GM12872 (cell line): ENCODE measurements at regions not wholly inside any gene's neighbourhood (a gene's known extent, or its start where the extent isn't known, plus 50 kb on each side); places are given as distances from the start of the nearest gene placed in this dataset.
A peak's percentile ranks its signal among the peaks of the same experiment; 100 is the strongest.

ENCODE experiments used
- CTCF ChIP-seq: IDR thresholded peaks from 3 replicates; pipeline ENCODE4 v1.5.1; 2011; ENCODE audit warnings: low read depth, mild to moderate bottlenecking, low read length, moderate library complexity; ENCODE audit not compliant: insufficient read depth

- TF ChIP-seq CTCF: peak; percentile 13; the same call in 1 of the 3 replicates
Observed at GRCh38 chr16:24671455-24671954, 57.9 kb upstream of the TNRC6A start.

DNA sequence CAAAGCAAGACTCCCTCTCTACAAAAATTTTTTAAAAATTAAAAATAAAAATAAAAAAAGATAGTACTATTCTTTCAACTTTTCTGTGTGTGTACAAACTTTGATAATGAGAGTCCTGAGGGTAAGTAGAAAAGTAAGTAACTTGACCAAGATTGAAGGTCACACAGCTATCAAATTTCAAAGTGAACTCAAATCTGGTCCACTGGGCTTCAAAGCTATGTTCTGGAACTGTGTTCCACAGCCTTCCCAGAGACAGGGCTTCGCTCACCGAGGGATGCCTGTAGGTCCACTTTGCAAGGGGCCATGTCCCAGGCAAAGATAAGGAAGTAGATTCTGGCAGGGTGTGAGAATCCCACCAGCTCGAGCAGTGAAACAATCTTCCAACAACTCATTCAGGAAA, 56.3 kb upstream of the TNRC6A start:
- no peak for TF ChIP-seq CTCF

DNA sequence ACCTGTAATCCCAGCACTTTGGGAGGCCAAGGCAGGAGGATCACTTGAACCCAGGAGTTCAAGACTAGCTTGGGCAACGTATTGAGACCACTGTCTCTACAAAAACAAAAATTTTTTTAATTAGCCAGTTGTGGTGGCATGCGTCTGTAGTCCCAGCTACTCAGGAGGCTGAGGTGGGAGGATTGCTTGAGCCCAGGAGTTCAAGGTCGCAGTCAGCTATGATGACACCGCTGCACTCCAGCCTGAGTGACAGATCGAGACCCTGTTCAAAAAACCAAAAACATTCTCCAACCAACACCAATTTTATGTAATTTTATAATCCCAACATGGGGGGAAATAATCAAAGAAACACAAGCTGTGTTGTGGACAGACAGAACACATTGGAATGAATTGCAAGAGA, 54.6 kb upstream of the TNRC6A start:
- no peak for TF ChIP-seq CTCF

DNA sequence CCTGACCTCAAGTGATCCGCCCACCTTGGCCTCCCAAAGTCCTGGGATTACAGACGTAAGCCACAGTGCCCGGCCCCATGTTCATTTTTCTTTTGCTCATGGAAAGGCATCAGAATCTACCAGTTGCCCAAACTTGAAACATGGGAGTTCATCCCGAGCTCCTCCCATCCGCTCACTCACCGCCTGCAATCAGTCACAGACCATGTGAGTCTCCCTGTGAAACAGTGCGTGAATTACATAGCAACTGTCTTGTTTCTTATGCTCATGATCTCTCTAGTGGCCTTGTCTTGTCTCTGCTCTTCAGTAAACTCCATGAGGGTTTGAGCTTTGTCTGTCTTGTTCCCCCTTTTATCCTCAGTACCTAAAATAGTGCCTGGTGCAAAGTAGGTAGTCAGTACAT, 52.1 kb upstream of the TNRC6A start:
- TF ChIP-seq CTCF: no peak
